ENCODE measurements at regions not wholly inside any gene's neighbourhood (a gene's known extent, or its start where the extent isn't known, plus 50 kb on each side); places are given as distances from the start of the nearest gene placed in this dataset.

DNA sequence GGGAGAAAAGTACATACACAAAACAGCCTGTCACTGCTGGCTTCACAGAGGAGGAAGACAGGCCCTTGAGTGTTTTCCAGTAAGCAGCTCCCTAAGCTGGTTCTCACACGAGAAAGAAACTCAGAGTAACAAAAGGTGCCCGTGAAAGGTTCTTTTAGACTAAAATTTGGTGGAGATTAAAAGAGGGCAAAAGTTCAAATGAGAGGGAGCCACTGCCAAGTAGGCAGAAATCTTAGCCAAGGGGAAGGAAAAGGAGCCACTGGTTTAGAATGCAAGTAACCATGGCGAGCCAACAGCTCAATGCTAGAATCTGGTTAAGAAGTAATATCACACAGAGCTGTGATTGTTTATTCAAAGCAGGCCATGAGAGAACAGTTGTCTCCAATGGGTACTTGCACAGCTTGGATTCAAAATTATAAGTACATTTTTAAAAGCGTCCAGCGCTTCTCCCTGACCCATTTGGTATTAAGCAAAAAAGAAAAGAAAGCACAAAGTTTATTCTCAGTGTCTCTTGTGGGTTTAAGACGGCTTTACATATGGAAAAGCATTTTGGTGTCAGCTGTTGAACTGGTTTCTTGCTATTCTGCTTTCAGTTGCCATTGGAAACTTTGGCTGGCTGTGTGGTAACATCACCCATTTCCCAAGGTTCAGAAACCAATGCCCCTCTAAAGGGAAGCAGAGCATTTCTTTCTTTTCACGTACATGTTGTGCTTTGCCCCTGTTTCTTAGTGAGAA, 648.5 kb downstream of the RNF144B start:
- Histone ChIP-seq H3K27me3 (ENCODE audit: low read length) (no peaks in the 10 kb centered on the region), H3K36me3 (ENCODE audit: low read depth, low read length) (no peaks in the 10 kb centered on the region), H3K79me2 (ENCODE audit: low read length) (no peaks in the 10 kb centered on the region), H3K27ac (ENCODE audit: low read length) (no peak overlapping the region), H3K9ac (ENCODE audit: low read length) (no peak overlapping the region), H3K4me2 (ENCODE audit: low read length) (no peak overlapping the region), H3F3A (ENCODE audit: low read length, unreplicated experiment) (no peaks in the 10 kb centered on the region), H2AFZ (ENCODE audit: low read length) (no peak overlapping the region), H3K9me3 (ENCODE audit: low read length) (no peaks in the 10 kb centered on the region), H3K4me1 (ENCODE audit: insufficient read depth, low read length) (no peaks in the 10 kb centered on the region), H3K9me2 (replicated peaks; ENCODE audit: low read length) (no peaks in the 10 kb centered on the region), H3K4me3 (ENCODE audit: low read length) (no peak overlapping the region), H4K20me1 (ENCODE audit: low read length) (no peaks in the 10 kb centered on the region)
- TF ChIP-seq EZH2 (IDR thresholded peaks at IDR 0.05; ENCODE audit: low read length, unreplicated experiment) (no peak), EZH2phosphoT487 (IDR thresholded peaks at IDR 0.05; ENCODE audit: borderline replicate concordance, low read length) (no peak)
- TF ChIP-seq, protein P1, sequence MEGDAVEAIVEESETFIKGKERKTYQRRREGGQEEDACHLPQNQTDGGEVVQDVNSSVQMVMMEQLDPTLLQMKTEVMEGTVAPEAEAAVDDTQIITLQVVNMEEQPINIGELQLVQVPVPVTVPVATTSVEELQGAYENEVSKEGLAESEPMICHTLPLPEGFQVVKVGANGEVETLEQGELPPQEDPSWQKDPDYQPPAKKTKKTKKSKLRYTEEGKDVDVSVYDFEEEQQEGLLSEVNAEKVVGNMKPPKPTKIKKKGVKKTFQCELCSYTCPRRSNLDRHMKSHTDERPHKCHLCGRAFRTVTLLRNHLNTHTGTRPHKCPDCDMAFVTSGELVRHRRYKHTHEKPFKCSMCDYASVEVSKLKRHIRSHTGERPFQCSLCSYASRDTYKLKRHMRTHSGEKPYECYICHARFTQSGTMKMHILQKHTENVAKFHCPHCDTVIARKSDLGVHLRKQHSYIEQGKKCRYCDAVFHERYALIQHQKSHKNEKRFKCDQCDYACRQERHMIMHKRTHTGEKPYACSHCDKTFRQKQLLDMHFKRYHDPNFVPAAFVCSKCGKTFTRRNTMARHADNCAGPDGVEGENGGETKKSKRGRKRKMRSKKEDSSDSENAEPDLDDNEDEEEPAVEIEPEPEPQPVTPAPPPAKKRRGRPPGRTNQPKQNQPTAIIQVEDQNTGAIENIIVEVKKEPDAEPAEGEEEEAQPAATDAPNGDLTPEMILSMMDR (conservative IDR thresholded peaks at IDR 0.05; ENCODE audit: low read depth, low read length): no peak
- ChIA-PET POLR2A (ENCODE audit: unreplicated experiment) (interaction anchor here (0.5 to 0.7 kb wide), 2 partner anchors 739 to 1037 kb away, joined by 3 to 4 read pairs; no protein-coding TSS in a partner anchor), CTCF (no interaction called here)
- intact Hi-C loops (cut with micrococcal nuclease): no loop called here
- BruUV-seq (replicated peaks): no TSS peak
- DNase-seq: no peak
- ATAC-seq: no peak

DNA sequence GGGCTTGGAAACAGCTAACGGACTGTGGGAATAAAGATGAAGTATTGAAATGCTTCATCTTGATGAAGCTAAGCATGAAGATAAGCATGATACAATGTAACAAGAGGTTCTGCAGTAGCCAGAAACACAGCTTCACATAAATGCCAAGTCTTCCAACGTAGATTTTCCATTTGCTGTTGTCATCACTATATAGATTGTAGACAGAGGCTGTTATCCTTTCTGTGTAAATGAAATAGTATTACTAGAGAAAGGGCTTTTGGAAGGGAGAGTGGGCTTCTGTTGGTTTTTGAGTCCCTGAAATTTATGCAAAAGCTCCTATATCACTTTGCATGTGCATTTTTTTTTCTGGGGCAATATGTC, 649.0 kb downstream of the RNF144B start:
- Histone ChIP-seq H3K4me2 (ENCODE audit: low read length) (no peak overlapping the region), H2AFZ (ENCODE audit: low read length) (no peak overlapping the region), H3K9me3 (ENCODE audit: low read length) (no peaks in the 10 kb centered on the region), H3K9ac (ENCODE audit: low read length) (no peak overlapping the region), H3K27me3 (ENCODE audit: low read length) (no peaks in the 10 kb centered on the region), H3K4me1 (ENCODE audit: insufficient read depth, low read length) (no peaks in the 10 kb centered on the region), H3K27ac (ENCODE audit: low read length) (no peak overlapping the region), H4K20me1 (ENCODE audit: low read length) (no peaks in the 10 kb centered on the region), H3F3A (ENCODE audit: low read length, unreplicated experiment) (no peaks in the 10 kb centered on the region), H3K79me2 (ENCODE audit: low read length) (no peaks in the 10 kb centered on the region), H3K36me3 (ENCODE audit: low read depth, low read length) (no peaks in the 10 kb centered on the region), H3K9me2 (replicated peaks; ENCODE audit: low read length) (no peaks in the 10 kb centered on the region), H3K4me3 (ENCODE audit: low read length) (no peak overlapping the region)
- intact Hi-C loops (cut with micrococcal nuclease): no loop called here
- TF ChIP-seq, protein P1 (conservative IDR thresholded peaks at IDR 0.05; ENCODE audit: low read depth, low read length): no peak
- TF ChIP-seq EZH2 (IDR thresholded peaks at IDR 0.05; ENCODE audit: low read length, unreplicated experiment) (no peak), EZH2phosphoT487 (IDR thresholded peaks at IDR 0.05; ENCODE audit: borderline replicate concordance, low read length) (no peak)
- BruUV-seq (replicated peaks): no TSS peak
- DNase-seq (no peak), ATAC-seq (no peak)
- POLR2A ChIA-PET (ENCODE audit: unreplicated experiment): interaction anchor here (0.5 kb wide), 1 partner anchor 1036 kb away, joined by 3 read pairs; no protein-coding TSS in a partner anchor
- CTCF ChIA-PET: no interaction called here

DNA sequence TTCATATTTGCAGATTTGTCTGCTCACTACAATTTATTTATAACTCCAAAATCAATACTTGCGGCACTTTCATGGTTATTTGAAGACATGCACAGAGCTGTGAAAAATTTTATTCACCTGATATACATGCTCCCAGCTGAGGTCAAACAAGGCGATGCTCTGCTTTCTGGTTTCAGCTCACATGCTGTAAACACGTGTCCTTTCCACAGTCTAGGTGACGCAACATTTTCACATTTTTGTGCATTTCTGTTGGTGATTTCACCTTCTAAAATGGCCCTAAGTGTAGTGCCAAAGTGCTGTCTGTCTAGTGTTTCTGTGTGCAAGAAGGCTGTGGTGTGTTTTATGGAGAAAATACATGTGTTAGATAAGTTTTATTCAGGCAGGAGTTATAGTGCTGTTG, 650.5 kb downstream of the RNF144B start:
- H3K4me1 ChIP-seq (ENCODE audit: insufficient read depth, low read length): no peaks in the 10 kb centered on the region
- TF ChIP-seq EZH2phosphoT487 (IDR thresholded peaks at IDR 0.05; ENCODE audit: borderline replicate concordance, low read length) (no peak), EZH2 (IDR thresholded peaks at IDR 0.05; ENCODE audit: low read length, unreplicated experiment) (no peak)
- TF ChIP-seq, protein P1 (conservative IDR thresholded peaks at IDR 0.05; ENCODE audit: low read depth, low read length): no peak
- no peak overlapping the region for H2AFZ ChIP-seq (ENCODE audit: low read length)
- no TSS peak for BruUV-seq (replicated peaks)
- no peak overlapping the region for H3K4me3 ChIP-seq (ENCODE audit: low read length)
- H3K4me2 ChIP-seq (ENCODE audit: low read length): no peak overlapping the region
- H3K9ac ChIP-seq (ENCODE audit: low read length): no peak overlapping the region
- ATAC-seq (no peak), DNase-seq (no peak)
- intact Hi-C loops (cut with micrococcal nuclease): no loop called here
- H3K36me3 ChIP-seq (ENCODE audit: low read depth, low read length): no peaks in the 10 kb centered on the region
- H3K27me3 ChIP-seq (ENCODE audit: low read length): no peaks in the 10 kb centered on the region
- no peaks in the 10 kb centered on the region for H3F3A ChIP-seq (ENCODE audit: low read length, unreplicated experiment)
- POLR2A ChIA-PET (ENCODE audit: unreplicated experiment): no interaction called here
- no peaks in the 10 kb centered on the region for H3K9me2 ChIP-seq (replicated peaks; ENCODE audit: low read length)
- H3K79me2 ChIP-seq (ENCODE audit: low read length): no peaks in the 10 kb centered on the region
- no peaks in the 10 kb centered on the region for H3K9me3 ChIP-seq (ENCODE audit: low read length)
- no peak overlapping the region for H3K27ac ChIP-seq (ENCODE audit: low read length)
- CTCF ChIA-PET: no interaction called here
- H4K20me1 ChIP-seq (ENCODE audit: low read length): no peaks in the 10 kb centered on the region

Data from PC-3 (cell line).